HG03196 (cell line): ENCODE measurements at regions not wholly inside any gene's neighbourhood (a gene's known extent, or its start where the extent isn't known, plus 50 kb on each side); places are given as distances from the start of the nearest gene placed in this dataset.
"Not testable (repeated sequence)": the region's sequence is repeated elsewhere in the genome, so short reads cannot be mapped to it uniquely, and the experiment has no call there.

Source experiments
- ATAC-seq: cut with Tn5 transposase; IDR thresholded peaks from one replicate; pipeline ENCODE4 v1.9.1; 2021; ENCODE audit not compliant: unreplicated experiment

- ATAC-seq: no peak
These were observed 51.1 kb upstream of the ROPN1 start for GRCh38 chr3:124043023-124043422.

- ATAC-seq: no peak
These were observed 53.0 kb upstream of the ROPN1 start for GRCh38 chr3:124044956-124045355.

GRCh38 chr3:124048967-124049798 lies 57.3 kb upstream of the ROPN1 start:
- ATAC-seq: no peak

GRCh38 chr3:124051636-124052035 lies 59.7 kb upstream of the ROPN1 start:
- ATAC-seq: no peak

GRCh38 chr3:124053871-124054270 lies 61.9 kb upstream of the ROPN1 start:
- no peak for ATAC-seq

- ATAC-seq: no peak
These were observed 64.9 kb upstream of the ROPN1 start for GRCh38 chr3:124056846-124057245.

GRCh38 chr3:124057420-124057819 lies 65.5 kb upstream of the ROPN1 start:
- ATAC-seq: no peak

- ATAC-seq: no peak
These were observed 67.7 kb upstream of the ROPN1 start for GRCh38 chr3:124059580-124059979.

GRCh38 chr3:124063197-124063909 lies 71.4 kb upstream of the ROPN1 start:
- no peak for ATAC-seq

- no peak for ATAC-seq
These were observed 72.1 kb upstream of the ROPN1 start for GRCh38 chr3:124064050-124064449.

GRCh38 chr3:124066543-124066942 lies 74.6 kb upstream of the ROPN1 start:
- ATAC-seq: not testable (repeated sequence)

GRCh38 chr3:124069706-124070105 lies 77.8 kb upstream of the ROPN1 start:
- not testable (repeated sequence) for ATAC-seq

GRCh38 chr3:124075090-124075489 lies 83.2 kb upstream of the ROPN1 start:
- not testable (repeated sequence) for ATAC-seq

GRCh38 chr3:124075753-124076152 lies 83.8 kb upstream of the ROPN1 start:
- no peak for ATAC-seq

GRCh38 chr3:124076235-124076634 lies 84.3 kb upstream of the ROPN1 start:
- ATAC-seq: no peak

GRCh38 chr3:124078953-124079911 lies 87.3 kb upstream of the ROPN1 start:
- no peak for ATAC-seq

- ATAC-seq: no peak
These were observed 88.0 kb upstream of the ROPN1 start for GRCh38 chr3:124079912-124080276.

- no peak for ATAC-seq
These were observed 90.4 kb upstream of the ROPN1 start for GRCh38 chr3:124082343-124082742.

GRCh38 chr3:124084022-124084881 lies 92.3 kb upstream of the ROPN1 start:
- no peak for ATAC-seq

- ATAC-seq: no peak
These were observed 96.9 kb upstream of the ROPN1 start for GRCh38 chr3:124088801-124089200.
